Adrenal gland (tissue), 9 donors: ENCODE measurements at regions not wholly inside any gene's neighbourhood (a gene's known extent, or its start where the extent isn't known, plus 50 kb on each side); places are given as distances from the start of the nearest gene placed in this dataset.

Source experiments
- DNase-seq, 7 donors: peaks; one replicate each; pipeline ENCODE4 v3.0.0-alpha.2; 2019 to 2020
- H3K27ac ChIP-seq, 5 donors: fragments of 200-600 bp; sonication (generic) in 4 of 5; 1 replicate in 3 of 5; 2 replicates in 2 of 5; pipeline versions ENCODE4 v1.5.1 to v1.8.0; 2016 to 2020; ENCODE audit warnings: mild to moderate bottlenecking in 1 of 5
- H3K27me3 ChIP-seq: fragments of 200-600 bp; 2 replicates; pipeline ENCODE4 v1.8.0; 2021
- H3K36me3 ChIP-seq, 2 donors: fragments of 200-600 bp; replicated peaks in 1 of 2; 1 replicate in 1 of 2; 2 replicates in 1 of 2; pipeline versions ENCODE4 v1.5.1 to v1.8.0; 2018 to 2022
- H3K4me1 ChIP-seq, 2 donors: fragments of 200-600 bp; replicated peaks in 1 of 2; 1 replicate in 1 of 2; 2 replicates in 1 of 2; pipeline versions ENCODE4 v1.5.1 to v1.8.0; 2018 to 2021
- H3K4me3 ChIP-seq, 4 donors: fragments of 200-600 bp; sonication (generic) in 3 of 4; one replicate each; pipeline ENCODE4 v1.5.1; 2016 to 2018
- H3K9me3 ChIP-seq, 3 donors: fragments of 200-600 bp; sonication (generic) in 1 of 3; replicated peaks in 1 of 3; 1 replicate in 2 of 3; 2 replicates in 1 of 3; pipeline versions ENCODE4 v1.5.1 to v1.8.0; 2016 to 2021
- CTCF ChIP-seq, 6 experiments: fragments of 450-650 bp in 4 of 6; fragments of 200-600 bp in 2 of 6; sonication (generic) in 1 of 6; IDR thresholded peaks; 1 replicate in 5 of 6; 2 replicates in 1 of 6; pipeline versions ENCODE4 v1.5.1 to v1.8.0; 2016 to 2021; ENCODE audit warnings: antibody characterized with exemption in 6 of 6, mild to moderate bottlenecking in 2 of 6, moderate library complexity in 1 of 6
- POLR2A ChIP-seq, 2 donors: fragments of 450-650 bp; IDR thresholded peaks; one replicate each; pipeline ENCODE4 v1.6.1; 2017; ENCODE audit warnings: antibody characterized with exemption in 2 of 2, mild to moderate bottlenecking in 2 of 2, moderate library complexity in 1 of 2
- WGBS, 4 donors: extraction: QIAGEN DNeasy Blood & Tissue Kit in 2 of 4; methylation state at CpG; one replicate each; pipeline versions ENCODE4 v1.1.5 to v1.1.7; 2013 to 2017; 5-methylcytosine and 5-hydroxymethylcytosine counted together
- intact Hi-C, 2 donors: fragments of 100-400 bp; cut with DNase I; formaldehyde crosslinking; loops; one replicate each; pipeline versions ENCODE4 v1.14.1 to v1.15.0; 2022 to 2023
- donor health status: healthy with polysubstance abuse.
- donor health status: Bipolar disorder and iron deficiency.
- donor health status: DM: yes; HTN: yes; CAD: no.
- donor health status: DM: no; HTN: no; CAD: no.
- donor health status: DM: no; HTN: no; CAD: no.

- TF ChIP-seq CTCF (IDR thresholded peaks at IDR 0.05): no peak
- 70 to 83% (median 74%) methylated on average over 1 of the region's 1 CpG for WGBS, 4 donors
- intact Hi-C loops: no loop called here
These were observed 58.7 kb downstream of the PLEKHG1 start for GRCh38 chr6:150658421-150658820.

GRCh38 chr6:150659046-150659763 is 59.5 kb downstream of the PLEKHG1 start:
- no peak for TF ChIP-seq POLR2A (IDR thresholded peaks at IDR 0.05)
- TF ChIP-seq CTCF (IDR thresholded peaks at IDR 0.05): no peak
- Histone ChIP-seq H3K4me3 (no peak overlapping the region), H3K9me3 (no peaks in the 10 kb centered on the region), H3K4me1 (no peaks in the 10 kb centered on the region), H3K36me3 (no peaks in the 10 kb centered on the region), H3K27me3 (no peaks in the 10 kb centered on the region), H3K27ac (no peak overlapping the region)
- DNase-seq: no peak
- intact Hi-C loops: no loop called here
- WGBS, 4 donors: 61 to 67% (median 64%) methylated on average over 5 to 6 of the region's 6 CpGs

More at GRCh38 chr6:150658421-150658820, 58.7 kb downstream of the PLEKHG1 start:
- DNase-seq: no peak
- Histone ChIP-seq H3K27me3 (no peaks in the 10 kb centered on the region), H3K4me1 (no peaks in the 10 kb centered on the region), H3K4me3 (no peak overlapping the region), H3K9me3 (no peaks in the 10 kb centered on the region), H3K27ac (no peak overlapping the region), H3K36me3 (no peaks in the 10 kb centered on the region)

GRCh38 chr6:150661216-150662007 is 61.7 kb downstream of the PLEKHG1 start:
- intact Hi-C loops: no loop called here
- H3K4me3 ChIP-seq: no peak overlapping the region
- TF ChIP-seq CTCF (IDR thresholded peaks at IDR 0.05) (no peak), POLR2A (IDR thresholded peaks at IDR 0.05) (no peak)
- no peak for DNase-seq
- H3K27ac ChIP-seq: no peak overlapping the region
- H3K9me3 ChIP-seq: no peaks in the 10 kb centered on the region
- H3K36me3 ChIP-seq: no peaks in the 10 kb centered on the region
- 89 to 91% (median 89%) methylated on average over 4 of the region's 4 CpGs for WGBS, 4 donors
- no peaks in the 10 kb centered on the region for H3K4me1 ChIP-seq
- no peaks in the 10 kb centered on the region for H3K27me3 ChIP-seq

GRCh38 chr6:150662814-150663213 is 63.1 kb downstream of the PLEKHG1 start:
- TF ChIP-seq POLR2A (IDR thresholded peaks at IDR 0.05): no peak
- no peak for TF ChIP-seq CTCF (IDR thresholded peaks at IDR 0.05)
- H3K4me1 ChIP-seq: peaks cover 2 to 6% of the 10 kb centered on the region in 2 donors
- no peak overlapping the region for H3K4me3 ChIP-seq
- no peaks in the 10 kb centered on the region for H3K36me3 ChIP-seq
- H3K27ac ChIP-seq: no peak overlapping the region
- intact Hi-C loops: no loop called here
- H3K9me3 ChIP-seq: no peaks in the 10 kb centered on the region
- 45 to 50% (median 50%) methylated on average over 5 of the region's 5 CpGs for WGBS, 4 donors
- no peak for DNase-seq
- no peaks in the 10 kb centered on the region for H3K27me3 ChIP-seq
